LHCN-M2 (cell line): ENCODE measurements at regions not wholly inside any gene's neighbourhood (a gene's known extent, or its start where the extent isn't known, plus 50 kb on each side); places are given as distances from the start of the nearest gene placed in this dataset.

Experiments used
- DNase-seq: peaks from one replicate; pipeline ENCODE4 v3.0.0-alpha.2; 2012; ENCODE audit warnings: low read depth

- DNase-seq, result no peak
Observed at GRCh38 chr4:171169396-171169795, 643.8 kb upstream of the GALNTL6 start.

- DNase-seq, result no peak
Observed at GRCh38 chr4:171162478-171162877, 650.7 kb upstream of the GALNTL6 start.

GRCh38 chr4:171157462-171158082, 655.6 kb upstream of the GALNTL6 start:
- DNase-seq, result no peak

GRCh38 chr4:171142639-171143038, 670.6 kb upstream of the GALNTL6 start:
- no peak for DNase-seq

- no peak for DNase-seq
Observed at GRCh38 chr4:171142045-171142444, 671.2 kb upstream of the GALNTL6 start.

- no peak for DNase-seq
Observed at GRCh38 chr4:171130256-171130801, 682.9 kb upstream of the GALNTL6 start.

GRCh38 chr4:171118091-171118490, 695.1 kb upstream of the GALNTL6 start:
- DNase-seq, result no peak

- no peak for DNase-seq
Observed at GRCh38 chr4:171117457-171117856, 695.7 kb upstream of the GALNTL6 start.

GRCh38 chr4:171101845-171102244, 711.4 kb upstream of the GALNTL6 start:
- DNase-seq, result no peak

- DNase-seq, result no peak
Observed at GRCh38 chr4:171087089-171087488, 726.1 kb upstream of the GALNTL6 start.

GRCh38 chr4:171067422-171067821, 745.8 kb upstream of the GALNTL6 start:
- no peak for DNase-seq

- DNase-seq, result no peak
Observed at GRCh38 chr4:171049380-171049779, 763.8 kb upstream of the GALNTL6 start.

- no peak for DNase-seq
Observed at GRCh38 chr4:171042989-171043524, 770.1 kb upstream of the GALNTL6 start.

GRCh38 chr4:171035909-171036308, 777.3 kb upstream of the GALNTL6 start:
- DNase-seq, result no peak

- no peak for DNase-seq
Observed at GRCh38 chr4:171031338-171031737, 781.9 kb upstream of the GALNTL6 start.

GRCh38 chr4:171025776-171026175, 787.4 kb upstream of the GALNTL6 start:
- no peak for DNase-seq

- DNase-seq, result no peak
Observed at GRCh38 chr4:171025343-171025742, 787.9 kb upstream of the GALNTL6 start.

GRCh38 chr4:171024720-171025303, 788.4 kb upstream of the GALNTL6 start:
- DNase-seq, result no peak

- DNase-seq, result no peak
Observed at GRCh38 chr4:171022824-171023230, 790.4 kb upstream of the GALNTL6 start.

GRCh38 chr4:171017593-171017992, 795.6 kb upstream of the GALNTL6 start:
- DNase-seq, result no peak

- no peak for DNase-seq
Observed at GRCh38 chr4:171016145-171016544, 797.1 kb upstream of the GALNTL6 start.

GRCh38 chr4:171015441-171015840, 797.8 kb upstream of the GALNTL6 start:
- no peak for DNase-seq
